AG08396 (cell line): ENCODE measurements at regions not wholly inside any gene's neighbourhood (a gene's known extent, or its start where the extent isn't known, plus 50 kb on each side); places are given as distances from the start of the nearest gene placed in this dataset.
A peak's percentile ranks its signal among the peaks of the same experiment; 100 is the strongest.

ENCODE experiments used
- DNase-seq: peaks from one replicate; pipeline ENCODE4 v3.0.0; 2012; ENCODE audit warnings: low spot score, mixed read lengths

- DNase-seq, result no peak
Observed at GRCh38 chr11:119793335-119793984, 64.5 kb upstream of the NECTIN1 start.

DNA sequence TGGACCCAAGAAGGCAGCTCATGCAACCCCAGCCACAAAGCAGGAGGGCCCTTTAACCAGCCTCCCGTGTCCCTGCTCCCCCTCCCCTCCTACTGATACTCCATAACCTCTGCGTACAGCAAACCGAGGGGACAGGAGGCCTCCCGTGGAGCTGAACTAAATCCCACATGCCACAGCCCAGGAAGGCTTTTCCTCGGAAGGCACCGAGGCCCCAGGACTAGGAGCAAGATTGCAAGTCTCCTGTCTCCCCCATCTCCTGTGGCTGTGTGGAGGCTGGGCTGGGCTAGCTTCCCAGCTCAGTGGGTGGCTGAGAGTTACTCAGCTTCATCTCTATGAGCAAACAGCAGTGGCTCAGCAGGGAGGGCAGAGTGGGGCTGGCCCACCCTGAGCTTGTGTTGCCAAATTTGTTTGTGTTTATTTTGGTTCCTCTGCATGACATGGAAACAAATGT, 62.7 kb upstream of the NECTIN1 start:
- peak; percentile 38 for DNase-seq

DNA sequence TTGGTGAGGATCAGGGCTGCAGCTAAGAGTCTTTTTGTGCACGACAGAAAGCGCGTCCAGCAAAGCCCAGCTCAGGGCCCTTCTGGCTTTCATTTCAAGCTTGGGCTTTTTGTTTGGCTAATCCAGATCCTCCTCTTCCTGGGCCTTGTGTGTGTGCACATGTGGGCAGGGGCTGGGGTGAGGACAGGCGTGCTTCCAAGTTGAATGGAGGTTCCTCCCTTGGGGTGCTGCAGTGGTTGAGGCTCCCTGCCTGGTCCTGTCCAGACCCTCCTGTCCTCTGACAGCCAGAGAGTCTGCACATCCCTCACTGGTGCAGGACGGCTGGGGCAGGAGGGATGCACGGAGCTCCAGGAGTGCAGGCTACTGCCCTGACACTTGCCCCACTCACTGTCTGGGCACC, 62.0 kb upstream of the NECTIN1 start:
- DNase-seq, result no peak

GRCh38 chr11:119790476-119790875, 61.5 kb upstream of the NECTIN1 start:
- no peak for DNase-seq

DNA sequence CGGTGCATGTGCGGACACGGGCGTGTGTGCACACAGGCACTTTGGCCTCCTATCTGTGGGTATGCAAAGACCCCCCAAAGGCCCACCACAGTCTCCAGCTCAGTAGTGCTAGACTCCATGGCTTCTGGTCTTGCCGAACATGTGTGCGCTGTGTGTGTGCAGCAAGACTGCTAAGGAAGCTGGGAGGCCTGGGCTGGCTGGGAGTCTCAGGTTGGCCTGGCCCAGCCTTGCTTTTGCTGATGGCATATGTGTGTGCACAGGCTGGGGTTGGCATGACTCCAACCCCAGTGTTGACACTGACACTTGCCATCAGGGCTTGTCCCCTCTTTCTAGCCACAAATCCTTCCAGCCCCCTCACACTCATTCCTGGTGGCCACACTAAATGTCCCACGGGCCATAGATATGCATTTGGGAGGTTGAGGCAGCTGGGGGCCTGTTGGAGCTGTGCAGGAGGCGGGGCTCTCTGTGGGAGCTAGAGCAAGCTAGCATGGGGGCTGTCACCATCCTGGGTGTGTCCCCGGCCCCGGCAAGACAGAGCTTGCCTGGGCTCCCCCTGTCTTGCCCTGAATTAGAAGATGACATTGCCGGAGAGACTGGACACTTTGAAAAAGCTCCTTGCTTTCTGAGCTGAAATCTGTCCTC, 60.9 kb upstream of the NECTIN1 start:
- no peak for DNase-seq

DNA sequence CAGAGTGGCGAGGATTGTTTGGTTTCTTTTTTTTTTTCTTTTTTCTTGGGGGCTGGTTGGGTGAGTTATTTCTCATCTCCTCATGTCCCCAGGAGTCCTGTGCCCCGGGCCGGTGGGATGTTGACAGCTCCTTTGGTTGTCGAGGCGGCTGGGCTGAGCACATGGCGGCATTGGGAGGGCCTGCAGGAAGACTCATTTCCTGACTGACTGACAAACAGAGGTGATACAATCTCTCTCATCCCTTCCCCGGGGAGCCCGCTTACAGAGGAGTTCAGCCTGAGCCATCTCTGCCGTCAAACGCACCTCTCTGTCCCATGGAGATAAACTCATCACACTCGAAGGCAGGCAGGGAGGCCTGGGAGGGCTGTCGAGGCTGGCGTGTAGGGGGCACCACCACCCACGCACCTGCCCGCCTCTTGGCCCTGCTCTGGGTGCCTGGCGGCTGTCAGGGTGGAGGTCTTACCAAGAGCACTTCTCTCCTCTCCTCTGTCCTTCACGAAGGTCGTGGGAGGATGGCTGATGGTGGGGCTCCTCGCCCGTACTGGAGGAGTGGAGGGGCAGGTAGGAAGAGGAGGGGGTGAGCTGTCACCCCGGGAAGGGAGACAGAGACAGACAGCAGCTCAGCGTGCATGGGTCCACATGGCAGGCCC, 60.0 kb upstream of the NECTIN1 start:
- no peak for DNase-seq

DNA sequence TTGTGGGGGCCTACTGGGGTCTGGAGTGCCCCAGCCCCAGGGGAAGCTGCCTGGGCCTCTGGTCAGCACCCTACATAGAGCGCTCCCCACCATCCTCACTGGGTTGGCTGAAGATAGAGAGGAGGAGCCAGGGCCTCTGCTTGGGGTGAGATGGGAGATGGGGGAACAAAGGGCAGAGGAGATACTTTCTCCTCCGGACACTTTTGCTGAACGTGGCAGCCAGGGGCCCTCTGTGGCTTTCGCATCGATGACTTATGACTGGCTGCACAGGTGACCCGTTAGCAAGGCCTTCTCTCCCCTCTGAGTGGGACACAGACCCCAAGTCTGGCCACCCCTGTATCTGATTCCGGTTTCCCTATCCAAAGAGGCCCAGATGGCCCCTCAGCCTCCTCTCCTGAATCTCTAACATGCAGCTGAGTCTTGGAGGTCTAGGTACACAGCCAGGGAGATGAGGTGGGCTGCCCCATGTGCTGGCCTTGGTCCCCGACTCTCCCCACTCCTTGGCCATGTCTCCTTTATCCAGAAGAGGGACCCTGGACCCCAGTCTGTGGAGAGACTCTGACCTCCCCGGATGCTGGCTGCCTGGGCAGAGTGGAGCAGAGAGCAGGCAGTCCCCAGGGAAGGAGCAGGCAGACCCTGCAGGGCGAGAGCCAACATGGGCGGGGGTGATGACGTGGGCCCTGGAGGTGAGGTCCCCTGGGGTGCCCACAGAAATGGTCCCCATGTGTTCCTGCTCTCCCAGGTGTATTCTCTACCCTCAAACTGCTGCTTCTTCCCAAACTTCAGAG, 59.3 kb upstream of the NECTIN1 start:
- no peak for DNase-seq

- no peak for DNase-seq
Observed at GRCh38 chr11:119787074-119787461, 58.1 kb upstream of the NECTIN1 start.

DNA sequence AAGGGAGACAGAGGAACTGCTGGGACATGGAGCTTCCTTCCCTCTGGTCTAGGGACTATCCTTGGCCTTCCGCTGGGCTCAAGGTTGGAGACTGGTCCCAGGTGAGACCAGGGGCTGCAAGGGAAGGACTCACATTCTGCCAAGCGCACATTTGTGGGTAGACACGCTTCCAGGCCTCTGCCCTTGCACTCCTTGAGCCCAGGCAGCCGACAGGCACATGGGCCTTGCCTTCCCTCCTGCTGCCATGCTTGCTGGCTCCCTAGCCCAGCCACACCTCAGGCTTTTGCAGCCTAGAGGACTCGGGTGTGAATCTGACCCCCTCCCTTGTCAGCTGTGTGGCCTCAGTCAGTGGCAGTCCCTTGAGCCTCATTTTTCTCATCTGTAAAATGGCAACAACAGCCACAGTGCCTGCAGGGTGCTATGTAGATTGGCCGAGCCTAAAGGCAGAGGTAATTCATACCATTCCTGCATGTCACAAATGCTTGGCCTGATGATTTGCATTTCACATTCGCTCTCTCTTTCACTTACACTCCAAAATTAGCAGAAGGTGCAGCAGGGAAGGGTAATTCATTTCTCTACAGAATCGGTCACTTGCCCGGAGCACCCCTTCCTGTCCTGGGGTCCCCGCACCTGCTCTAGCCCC, 57.6 kb upstream of the NECTIN1 start:
- DNase-seq, result no peak

DNA sequence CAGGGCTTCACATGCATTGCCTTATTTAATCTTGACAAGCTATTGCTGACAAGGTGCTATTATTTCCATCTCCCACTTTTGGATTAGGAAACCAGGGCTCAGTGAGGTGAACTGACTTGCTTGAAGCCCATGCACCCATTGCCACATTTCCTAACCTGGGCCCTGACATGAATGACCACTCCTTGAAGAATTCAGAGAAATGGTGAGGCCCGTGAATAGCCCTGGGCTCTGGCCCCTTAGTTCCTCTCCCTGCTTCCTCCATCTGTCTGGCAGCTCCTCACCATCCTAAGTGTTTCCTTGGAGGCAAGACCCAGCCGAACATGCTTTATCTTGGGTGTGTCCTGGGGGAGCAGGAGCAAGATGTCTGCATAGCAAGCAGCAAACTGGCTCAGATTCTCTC, 56.1 kb upstream of the NECTIN1 start:
- DNase-seq, result no peak

GRCh38 chr11:119784421-119784820, 55.4 kb upstream of the NECTIN1 start:
- no peak for DNase-seq

GRCh38 chr11:119783466-119784400, 54.7 kb upstream of the NECTIN1 start:
- DNase-seq, result no peak

DNA sequence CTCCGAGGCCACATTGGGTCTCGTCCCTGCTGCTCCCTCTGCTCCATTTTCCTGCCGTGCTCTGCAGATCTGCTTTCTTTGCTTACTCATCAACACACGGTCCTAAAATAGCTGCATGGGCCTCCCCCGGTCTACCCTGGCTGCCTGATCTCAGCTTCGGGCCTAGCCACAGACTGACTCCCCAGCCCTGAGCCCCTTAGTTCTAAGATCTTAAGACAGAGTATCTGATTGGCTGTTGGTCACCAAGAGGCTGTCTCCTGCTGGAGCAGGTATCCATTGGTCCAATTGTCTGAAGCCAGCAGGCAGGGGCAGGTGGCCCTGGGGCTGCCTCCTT, 53.7 kb upstream of the NECTIN1 start:
- peak; percentile 28 for DNase-seq

DNA sequence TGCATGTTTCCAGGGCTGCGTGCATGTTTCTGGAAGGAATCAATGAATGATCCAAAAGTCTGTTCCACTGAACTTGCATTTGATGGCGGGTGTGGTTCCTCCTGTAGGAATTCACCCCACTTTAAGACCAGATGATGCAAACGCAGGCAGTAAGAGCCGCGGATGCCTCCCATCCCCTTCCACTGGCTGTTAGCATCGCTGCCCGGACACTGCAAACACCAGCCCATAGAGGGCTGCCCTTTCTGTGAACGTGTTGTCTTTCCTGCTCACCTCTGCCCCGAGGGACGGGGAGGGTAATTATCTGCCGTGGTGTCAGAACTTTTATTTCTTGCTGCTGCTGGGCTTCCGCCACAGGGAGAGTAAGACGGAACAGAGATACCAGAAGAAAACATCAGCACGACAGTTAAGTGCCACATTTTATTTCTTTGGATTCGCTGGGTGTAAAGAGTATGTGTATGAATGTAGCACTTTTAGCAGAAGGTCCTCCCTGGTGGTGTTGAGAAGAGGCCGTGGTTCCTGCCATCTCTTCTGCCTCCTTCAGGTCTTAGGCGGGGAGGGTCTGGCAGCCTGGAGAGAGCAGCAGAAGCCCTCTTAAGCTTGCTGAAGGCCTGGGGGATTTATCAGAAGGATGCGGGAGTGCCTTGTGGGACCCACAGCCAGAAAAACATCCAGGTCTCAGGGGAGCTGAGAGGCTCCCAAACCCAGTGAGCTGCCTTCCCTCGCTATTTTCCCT, 53.2 kb upstream of the NECTIN1 start:
- DNase-seq, result no peak

GRCh38 chr11:119780222-119780953, 51.4 kb upstream of the NECTIN1 start:
- no peak for DNase-seq

GRCh38 chr11:119779195-119780071, 50.4 kb upstream of the NECTIN1 start:
- DNase-seq, result no peak
